ENCODE measurements at regions not wholly inside any gene's neighbourhood (a gene's known extent, or its start where the extent isn't known, plus 50 kb on each side); places are given as distances from the start of the nearest gene placed in this dataset.

DNA sequence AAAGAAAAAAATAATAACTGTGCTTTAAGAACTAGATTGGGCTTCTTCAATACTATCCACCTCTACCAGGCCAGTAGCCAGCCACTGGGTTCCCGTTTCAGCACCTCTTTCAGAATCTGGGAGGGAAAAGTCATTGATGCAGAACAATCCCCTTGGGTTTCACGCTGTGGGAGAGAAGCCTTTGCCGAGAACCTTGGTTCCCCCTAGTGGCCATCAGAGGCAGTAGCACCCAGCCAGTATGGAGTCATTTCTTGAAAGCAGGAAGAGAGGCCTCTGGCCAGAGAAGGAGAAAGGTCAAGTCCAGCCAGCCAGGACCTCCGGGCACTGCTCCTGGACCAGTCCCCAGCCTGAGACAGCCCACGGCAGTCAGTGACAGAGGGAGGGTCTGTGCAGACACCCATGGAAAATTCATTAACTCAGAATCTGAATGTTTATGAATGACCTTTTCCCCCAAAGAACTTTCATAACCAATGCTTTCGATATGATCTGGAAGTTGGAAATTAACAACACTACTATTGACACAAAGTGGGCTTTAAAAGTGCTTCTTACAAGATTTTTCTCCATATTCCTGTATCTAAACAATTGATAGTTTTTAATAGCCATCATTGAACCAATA, 51.2 kb upstream of the CDH5 start:
- DNase-seq, result peak; percentile 50

DNA sequence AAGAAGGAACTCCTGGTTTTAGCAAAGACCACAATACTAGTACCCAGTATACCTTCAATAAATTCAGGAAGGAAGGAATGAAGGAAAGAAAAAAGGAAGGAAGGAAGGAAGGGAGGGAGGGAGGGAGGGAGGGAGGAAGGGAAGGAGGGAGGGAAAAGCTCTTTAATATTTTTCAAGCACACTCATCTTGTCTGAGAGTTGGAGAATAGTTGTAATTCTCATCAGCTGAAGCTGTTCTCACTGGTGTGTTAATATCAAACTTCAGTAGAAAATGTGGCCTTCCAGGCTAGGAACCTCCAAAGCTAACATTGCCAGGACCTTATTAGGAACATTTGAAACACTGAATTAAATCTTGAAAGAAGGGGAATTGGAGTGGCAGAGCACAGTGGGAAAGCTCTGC, 55.2 kb upstream of the CDH5 start:
- DNase-seq, result no peak

DNA sequence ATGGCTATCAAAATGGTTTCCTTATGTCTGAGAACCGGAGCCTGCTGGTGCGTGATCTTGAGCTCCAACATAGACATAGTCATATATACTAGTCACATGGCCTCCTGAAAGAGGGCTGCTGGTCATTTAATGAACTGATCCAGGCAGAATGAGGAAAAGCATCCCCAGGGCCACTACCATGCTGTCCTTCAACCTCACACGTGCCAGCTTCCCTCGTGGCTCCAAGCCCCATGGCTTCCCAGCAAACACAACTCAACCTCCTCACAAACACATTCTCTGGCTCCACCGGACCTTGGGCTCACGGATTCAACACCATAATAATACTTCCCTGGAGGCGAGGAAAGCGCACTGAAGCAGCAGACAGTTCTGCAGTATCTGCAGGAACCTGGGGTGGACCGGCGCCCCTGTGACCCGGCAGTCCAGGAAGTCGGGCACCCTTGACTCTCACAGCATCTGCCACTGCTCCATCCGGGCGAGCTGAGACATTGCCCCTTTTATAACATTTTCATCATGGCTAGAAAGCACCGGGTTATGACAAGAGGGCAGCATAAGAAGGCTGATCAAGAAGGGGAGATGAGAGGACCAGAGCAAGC, 57.2 kb upstream of the CDH5 start:
- no peak for DNase-seq

DNA sequence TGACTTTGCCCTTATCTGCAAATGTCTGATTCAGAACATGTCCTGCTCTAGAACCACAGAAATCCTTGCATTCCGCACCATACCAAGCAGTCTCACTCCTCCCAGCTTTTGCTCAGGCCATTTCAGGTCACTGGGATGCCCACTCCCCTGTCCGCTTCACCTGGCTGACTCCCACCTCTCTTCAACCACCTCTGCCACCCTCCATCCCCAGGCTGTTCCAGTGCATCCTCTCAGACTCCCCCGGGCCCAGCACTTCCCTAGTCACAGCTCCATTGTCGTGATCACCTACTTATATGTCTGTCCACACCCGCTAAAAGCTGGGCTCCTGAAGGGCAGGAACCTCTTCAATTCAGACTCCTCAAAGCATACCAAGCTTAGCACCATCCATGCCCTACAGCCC, 58.4 kb upstream of the CDH5 start:
- DNase-seq, result no peak

DNA sequence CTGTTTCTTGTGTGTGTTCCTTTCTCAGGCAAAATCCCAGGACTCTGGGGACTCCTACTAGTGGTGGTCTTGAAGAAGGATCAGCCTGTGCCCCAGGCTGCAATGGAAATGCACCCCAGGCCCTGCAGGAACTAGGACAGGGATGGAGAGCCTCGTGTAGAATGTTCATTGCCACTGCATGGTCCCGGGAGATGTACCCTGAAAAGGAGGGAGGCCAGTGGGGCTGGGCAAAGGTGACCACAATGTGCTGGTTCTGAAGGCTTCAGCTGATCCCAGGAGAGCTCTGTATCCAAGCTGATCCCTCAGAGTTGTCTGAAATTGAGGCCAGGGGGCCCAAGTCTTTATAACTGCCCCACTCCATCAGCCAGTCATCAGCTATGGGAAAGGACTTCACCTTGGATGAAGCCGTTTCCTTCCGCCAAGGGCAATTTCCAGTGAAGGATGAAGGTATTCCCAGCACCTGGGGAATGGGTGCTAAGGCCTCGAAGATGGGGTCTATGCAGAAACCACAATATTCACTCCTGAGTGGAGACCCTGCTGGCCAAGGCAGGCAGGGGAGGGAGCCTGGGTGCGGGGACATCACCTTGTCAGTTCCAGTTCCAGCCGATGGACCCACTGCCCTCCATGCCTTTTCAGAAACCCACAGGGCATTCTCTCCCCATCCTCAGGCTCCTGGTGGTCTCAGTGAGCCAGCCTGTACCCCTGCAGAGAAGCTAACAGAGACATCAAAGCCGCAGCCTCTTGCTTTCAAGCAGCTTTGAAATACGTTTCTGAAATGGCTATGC, 59.9 kb upstream of the CDH5 start:
- DNase-seq, result no peak

DNA sequence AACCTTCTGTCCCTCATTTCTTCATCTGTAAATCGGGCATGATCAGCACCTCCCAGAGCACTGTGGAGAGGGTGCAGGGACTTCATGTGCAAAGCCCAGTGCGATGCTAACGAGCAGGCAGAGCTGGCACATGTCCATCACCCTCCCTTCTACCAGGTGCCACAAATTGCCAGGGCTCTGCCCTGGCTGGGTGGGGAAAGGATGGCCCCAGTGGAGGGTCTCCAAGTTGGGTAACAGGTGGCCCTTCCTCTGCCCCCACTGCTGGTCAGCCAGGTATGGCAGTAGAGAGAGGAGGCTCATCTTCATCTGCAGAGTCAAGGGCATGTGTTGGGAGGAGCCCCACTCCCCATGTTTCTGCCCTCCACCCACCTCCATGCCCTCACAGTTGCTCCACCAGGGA, 61.5 kb upstream of the CDH5 start:
- DNase-seq, result no peak

DNA sequence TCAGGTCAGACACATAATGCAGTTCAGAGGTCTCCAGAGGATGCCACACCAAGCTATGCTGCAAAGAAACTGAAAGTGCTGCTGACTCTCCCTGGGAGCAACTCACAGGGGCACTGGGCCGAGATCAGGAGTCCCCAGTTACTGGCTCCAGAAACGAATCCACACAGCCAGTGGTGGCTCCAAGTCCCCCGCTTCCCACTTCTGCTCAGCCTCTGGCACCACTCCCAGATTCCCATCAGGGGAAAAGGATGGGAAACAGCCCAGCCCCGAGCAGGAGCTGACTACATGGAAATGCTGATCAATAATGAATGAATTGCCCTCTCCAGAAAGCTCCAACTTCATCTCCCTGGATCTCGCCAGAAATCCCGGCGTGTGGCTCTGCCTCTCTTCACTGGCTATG, 62.3 kb upstream of the CDH5 start:
- DNase-seq, result no peak

DNA sequence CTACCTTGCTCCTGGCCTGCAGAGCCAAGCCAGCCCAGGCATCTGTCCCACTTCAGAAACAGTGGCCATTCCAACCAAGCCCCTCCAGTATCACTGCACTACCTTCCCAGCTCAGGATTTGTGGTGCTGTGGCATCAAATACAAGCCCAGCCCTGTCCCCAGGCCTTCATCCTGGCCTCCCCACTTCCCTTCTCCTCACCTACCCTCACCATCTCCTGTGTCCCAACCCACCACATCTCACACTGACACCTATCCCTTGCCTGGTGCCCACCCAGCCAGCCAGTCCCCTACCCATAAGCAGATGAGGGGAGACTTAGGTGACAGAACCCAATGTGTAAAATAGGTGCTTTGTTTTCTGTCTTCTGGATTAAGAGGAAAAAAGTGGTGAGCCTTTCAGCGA, 66.0 kb upstream of the CDH5 start:
- no peak for DNase-seq

DNA sequence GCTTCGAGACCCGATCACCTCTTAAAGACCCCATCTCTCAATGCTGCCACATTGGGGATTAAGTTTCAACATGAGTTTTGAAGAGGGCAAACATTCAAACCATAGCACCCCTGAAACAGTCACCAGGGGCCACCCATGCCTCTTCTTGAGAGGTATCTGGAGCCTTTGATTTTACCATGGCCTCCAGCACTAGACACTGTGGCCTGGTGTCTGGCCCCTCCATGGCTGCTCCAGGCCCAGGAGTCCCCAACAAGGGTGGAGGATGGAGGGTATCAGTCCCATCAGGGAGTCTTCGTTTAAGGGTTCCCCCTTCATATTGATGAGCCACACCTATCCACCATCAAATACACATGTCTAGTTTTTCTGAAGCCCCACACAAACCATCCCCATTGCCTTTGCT, 66.5 kb upstream of the CDH5 start:
- DNase-seq, result no peak

DNA sequence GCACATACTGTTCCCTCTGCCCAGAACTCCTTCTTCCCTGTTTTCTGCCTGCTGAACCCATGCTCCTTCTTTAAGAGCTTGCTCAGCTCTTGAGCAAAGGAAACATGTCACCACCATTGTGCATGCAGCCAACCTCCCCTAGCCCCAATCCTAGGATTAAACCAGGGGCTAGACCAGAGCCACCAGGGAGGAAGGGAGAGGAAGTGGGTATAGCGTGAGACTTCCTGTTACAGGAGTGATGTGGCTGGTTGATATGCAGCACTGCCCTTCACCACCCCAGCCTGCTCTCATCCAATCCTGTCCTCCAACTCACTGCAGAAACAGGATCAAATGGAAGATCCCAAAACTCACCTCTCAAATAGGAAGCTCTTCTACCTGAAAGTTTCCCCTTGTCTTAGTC, 67.1 kb upstream of the CDH5 start:
- DNase-seq, result no peak

DNA sequence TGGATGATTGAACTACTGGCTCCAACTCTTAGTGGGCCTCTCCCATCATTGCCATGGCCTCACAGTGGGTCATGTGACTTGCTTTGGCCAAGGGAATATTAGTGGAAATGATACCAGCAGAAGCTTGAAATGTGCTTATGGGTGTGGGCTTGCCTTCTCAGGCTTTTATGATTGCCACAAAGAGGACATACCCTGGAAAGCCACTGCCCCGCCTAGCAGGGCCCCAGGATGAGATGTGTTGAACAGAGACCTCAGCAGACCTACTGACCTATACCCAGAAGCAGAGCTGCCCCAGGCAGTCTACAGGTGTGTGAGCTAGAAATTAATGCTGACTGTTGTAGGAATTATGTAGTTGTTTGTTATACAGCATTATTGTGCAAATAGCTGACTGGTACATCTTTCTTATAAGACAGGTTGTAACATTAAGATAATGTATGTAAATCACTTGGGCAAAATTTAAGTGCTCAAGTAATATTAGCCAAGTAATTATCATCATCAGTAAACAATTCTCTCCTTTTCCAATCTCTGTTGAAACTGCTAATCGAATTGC, 67.8 kb upstream of the CDH5 start:
- no peak for DNase-seq

DNA sequence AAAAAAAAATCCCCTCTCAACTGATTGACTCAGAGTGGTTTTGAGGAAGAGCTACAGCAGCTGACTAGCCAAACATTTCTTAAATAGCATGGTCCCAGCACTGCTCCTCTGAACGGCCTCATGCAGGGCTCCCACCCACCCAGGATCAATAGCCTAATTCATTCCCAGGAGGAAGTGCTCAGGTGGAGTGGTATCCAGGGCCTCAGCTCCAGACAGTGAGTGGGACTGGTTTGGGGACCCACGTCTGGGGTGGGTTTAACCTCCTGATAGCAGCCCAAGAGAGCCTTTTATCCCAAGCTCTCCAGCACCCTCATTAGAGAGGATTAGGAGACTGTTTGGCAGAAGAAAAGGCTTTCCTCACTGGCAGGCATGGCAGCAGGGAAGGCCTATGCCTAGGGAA, 68.5 kb upstream of the CDH5 start:
- no peak for DNase-seq

DNA sequence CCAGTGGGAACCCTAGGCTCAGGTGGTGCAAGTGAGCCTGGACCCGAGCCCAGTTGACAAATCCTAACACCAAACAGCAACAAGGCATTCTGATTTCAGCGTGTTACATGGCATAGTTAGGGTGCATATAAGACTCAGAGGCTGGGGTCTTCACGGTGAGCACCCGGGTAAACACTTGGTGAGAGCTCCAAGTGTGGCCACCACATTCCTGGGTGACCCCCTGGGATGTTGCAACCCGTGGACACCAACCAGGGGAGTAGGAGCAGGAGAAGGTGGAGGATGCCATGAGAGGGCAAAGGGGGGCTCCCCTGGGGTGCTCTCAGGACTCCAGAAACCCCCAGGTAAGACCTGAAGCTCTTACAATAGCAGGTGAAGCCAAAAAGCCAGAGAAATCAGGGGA, 69.9 kb upstream of the CDH5 start:
- DNase-seq, result no peak

DNA sequence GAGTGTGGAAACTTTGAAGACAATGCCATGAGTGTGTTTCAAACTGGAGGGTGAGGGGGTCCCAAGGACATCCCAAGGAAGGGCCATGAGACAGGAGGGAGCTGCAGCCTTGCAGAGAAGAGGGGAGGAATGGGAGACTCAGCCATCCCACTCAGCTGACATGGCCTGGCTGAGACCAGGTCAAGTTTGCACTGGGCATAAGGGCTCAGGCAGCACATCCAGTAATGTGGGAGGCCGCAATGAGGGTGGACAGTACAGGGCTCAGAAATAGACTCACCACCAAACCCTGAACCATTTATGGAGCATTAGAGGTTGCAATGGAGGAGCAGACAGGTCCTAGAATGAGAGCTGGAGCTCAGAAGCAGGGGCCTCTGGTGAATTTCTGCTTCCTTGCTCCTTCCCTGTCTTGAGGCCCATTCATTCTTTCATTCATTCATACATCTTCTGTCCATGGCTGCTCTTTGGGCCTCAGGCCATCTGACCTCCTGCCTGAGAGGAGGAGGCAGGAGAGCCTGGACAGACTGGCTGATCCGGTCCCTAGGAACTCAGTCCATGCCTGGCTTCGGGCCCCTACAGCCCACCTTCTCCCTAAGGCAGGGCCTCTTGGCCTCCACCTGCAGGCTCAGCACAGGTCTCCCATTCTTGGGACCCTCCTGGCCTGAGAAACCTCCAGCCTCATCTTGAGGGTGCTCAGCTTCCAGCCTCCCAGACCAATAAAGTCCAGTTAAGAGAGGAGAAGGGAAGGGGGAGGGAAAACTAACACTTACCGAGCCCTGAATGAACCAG, 70.5 kb upstream of the CDH5 start:
- DNase-seq, result no peak

DNA sequence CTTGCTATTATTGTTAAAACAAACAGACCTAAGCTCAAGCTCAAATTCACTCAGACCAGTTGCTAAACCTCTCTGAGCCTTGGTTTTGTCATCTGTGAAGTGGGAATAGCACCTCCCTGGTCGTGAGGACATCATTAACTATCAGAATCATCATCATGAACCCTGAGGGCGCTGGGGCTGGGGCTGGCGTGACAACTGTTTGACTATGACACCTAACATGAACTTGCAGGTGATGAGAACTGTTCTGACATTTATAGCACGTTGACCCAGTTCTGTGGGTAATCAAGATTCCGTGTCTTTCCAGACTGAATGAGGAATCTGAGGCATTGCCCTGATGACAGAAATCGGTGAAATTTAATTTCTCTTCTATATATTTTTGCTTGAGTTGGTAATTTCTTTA, 71.3 kb upstream of the CDH5 start:
- DNase-seq, result no peak

DNA sequence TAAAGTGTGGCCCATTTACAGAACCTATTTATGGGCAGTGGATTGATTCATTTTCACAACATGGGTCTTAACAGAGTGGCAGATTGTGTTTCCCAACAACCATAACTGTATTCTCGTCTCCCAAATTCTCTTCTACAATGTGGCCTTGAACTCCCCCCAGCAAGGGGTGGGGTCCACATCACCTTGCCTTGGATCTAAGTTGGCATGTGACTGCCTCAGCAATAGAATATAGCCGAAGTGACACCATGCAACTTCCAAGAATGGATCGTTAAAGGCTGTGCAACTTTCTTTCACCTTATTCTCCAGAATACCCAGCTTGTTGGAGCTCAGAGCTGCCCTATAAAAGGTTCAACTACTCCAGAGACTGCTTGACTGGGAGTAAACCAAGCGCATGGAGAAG, 72.0 kb upstream of the CDH5 start:
- no peak for DNase-seq

DNA sequence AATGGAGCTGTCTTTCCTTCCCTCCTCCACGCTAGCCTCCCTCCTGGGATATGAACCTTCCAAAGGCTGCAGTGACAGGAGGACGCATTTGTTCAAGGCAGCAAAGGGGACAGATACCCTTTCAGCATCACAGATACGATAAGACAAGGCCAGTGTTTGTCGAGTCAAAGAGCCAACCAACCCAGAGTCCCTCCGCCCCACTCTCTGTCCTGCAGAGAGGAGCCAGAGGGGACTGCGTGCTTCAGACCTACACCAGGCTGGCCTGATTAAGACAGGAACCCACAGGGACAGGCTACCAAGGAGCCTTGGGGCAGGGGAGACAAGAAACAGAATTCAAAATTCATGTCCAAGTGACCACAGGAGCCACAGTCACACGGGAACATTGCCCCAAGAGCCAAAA, 72.6 kb upstream of the CDH5 start:
- no peak for DNase-seq

DNA sequence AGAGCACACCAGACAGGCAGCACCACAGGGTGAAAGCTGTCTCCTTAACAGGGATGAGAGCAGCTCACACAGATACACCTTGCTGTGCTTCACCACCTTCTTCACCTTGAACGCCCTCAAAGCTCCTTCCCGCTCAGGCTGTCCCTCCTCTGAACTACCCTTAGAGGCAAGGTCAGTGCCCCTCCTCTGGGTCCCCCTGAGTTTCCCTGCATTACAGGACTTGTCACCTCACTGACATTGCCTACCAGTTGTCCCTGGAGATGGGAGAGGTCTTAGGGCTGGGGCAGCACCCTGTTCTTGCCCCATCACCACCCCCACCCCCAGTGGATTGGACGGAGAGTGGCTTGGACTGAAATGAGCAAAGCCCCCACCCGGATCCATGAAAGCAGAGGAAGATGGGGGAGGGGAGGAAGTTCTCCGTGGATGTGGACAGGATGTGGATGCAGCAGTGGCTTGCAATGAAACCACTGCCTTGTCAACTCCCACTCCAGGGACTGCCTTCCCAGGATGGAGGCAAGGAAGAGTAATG, 73.2 kb upstream of the CDH5 start:
- DNase-seq, result no peak

DNA sequence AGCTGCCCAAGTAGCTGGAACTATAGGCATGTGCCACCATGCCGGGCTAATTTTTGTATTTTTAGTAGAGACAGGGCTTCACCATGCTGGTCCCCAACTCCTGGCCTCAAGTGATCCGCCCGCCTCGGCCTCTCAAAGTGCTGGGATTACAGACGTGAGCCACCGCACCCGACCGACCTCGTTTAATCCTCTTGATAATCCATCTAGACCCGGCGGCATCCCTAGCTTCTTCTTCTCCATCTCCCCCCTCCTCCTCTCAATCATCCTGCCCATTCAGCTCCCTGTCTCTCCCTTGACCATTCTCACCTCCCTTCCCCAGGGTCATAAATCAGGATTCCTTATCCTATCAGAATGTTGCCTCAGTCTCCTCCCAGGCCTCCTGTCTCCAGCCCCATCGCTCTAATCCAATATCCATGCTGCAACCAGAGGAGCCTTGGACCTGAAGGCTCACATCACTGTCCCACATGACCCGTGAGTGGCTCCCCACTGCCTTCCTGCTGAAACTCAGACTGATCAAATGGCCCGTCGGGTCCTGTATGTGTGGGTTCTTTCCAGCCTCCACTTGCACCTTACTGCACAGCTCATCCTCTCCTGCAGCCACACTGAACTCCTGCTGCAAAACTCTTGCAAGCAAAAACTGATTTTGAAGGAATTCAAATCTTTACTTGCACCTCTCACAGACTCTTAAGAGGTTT, 74.1 kb upstream of the CDH5 start:
- no peak for DNase-seq

DNA sequence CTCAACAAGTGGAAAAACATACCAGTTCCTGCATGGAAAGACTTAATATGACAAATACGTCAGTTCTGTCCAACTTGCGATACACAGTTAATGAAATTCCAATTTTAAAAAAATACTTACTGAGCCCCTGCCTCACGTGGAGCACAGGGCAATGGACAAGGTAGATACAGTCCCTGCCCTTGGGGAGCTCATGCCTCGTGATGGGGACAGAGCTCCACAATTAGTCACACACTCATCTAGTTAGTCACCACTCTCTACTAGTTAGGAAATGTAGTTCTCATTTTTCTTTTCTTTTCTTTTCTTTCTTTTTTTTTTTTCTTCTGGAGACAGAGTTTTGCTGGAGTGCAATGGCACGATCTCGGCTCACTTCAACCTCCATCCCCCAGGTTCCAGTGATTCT, 74.7 kb upstream of the CDH5 start:
- no peak for DNase-seq

DNA sequence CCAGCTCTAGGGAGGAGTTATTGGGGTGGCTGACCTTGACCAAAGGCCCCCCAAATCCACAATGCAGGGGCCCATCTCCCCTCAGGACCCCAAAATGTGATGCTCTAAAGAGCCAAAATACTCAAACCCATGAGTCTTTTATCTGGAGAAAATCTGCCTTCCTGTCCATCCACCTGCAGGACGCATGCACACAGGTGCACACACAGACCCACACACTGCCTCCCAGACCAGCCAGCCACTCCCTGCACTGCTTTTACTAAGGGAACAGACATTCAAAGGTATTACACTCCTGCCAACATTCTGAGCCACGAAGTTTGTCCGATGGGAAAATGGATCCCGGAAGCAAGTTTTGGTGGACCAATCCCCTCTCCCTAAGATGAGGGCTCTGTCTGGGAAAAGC, 76.1 kb upstream of the CDH5 start:
- DNase-seq, result no peak

DNA sequence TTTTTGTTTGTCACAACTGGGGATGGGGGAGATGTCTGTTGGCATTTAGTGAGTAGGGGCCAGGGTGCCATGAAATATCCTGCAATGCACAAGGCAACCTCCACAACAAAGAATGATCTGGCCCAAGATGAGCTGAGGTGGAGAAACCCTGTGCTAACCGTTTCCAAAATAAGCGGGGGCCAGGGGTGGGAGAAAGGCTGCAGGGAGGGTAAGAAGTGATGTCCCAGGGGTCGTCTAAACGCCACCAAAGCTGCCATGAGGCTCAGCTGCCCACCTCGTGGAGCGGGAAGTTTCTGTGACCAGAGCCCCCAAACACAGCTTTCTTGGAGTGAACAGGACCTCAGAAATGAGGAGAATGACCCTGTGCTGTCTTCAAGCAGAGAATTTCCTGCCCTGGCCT, 76.5 kb upstream of the CDH5 start:
- no peak for DNase-seq
